Kidney (tissue), 13 donors: ENCODE measurements at regions not wholly inside any gene's neighbourhood (a gene's known extent, or its start where the extent isn't known, plus 50 kb on each side); places are given as distances from the start of the nearest gene placed in this dataset.

ENCODE experiments used
- DNase-seq, 5 donors: peaks; one replicate each; pipeline ENCODE4 v3.0.0-alpha.2; 2013 to 2020
- FAIRE-seq: peaks from 2 replicates; lab custom pipeline; 2012; peaks lifted over from hg19 to GRCh38; lab: Jason Lieb, UNC
- H3K27ac ChIP-seq, 2 donors: one replicate each; pipeline ENCODE4 v1.7.0; 2013; ENCODE audit warnings: low read depth in 2 of 2, low read length in 2 of 2, inconsistent platforms in 1 of 2
- H3K27me3 ChIP-seq: one replicate; pipeline ENCODE4 v1.7.1; 2013; ENCODE audit warnings: low read length, inconsistent platforms; ENCODE audit not compliant: control insufficient read depth, insufficient read depth
- H3K36me3 ChIP-seq, 3 donors: one replicate each; pipeline versions ENCODE4 v1.7.0 to v1.7.1; 2013; ENCODE audit warnings: low read length in 3 of 3, control low read depth in 1 of 3, inconsistent platforms in 1 of 3; ENCODE audit not compliant: insufficient read depth in 3 of 3, control insufficient read depth in 2 of 3
- H3K4me1 ChIP-seq, 3 donors: one replicate each; pipeline versions ENCODE4 v1.7.0 to v1.7.1; 2013; ENCODE audit warnings: low read length in 3 of 3, inconsistent platforms in 1 of 3, low read depth in 1 of 3; ENCODE audit not compliant: control insufficient read depth in 2 of 3, insufficient read depth in 2 of 3
- H3K4me3 ChIP-seq, 3 donors: one replicate each; pipeline versions ENCODE4 v1.7.0 to v1.8.1; 2013; ENCODE audit warnings: low read length in 3 of 3, control low read depth in 1 of 3, inconsistent platforms in 1 of 3
- H3K9ac ChIP-seq, 3 donors: one replicate each; pipeline versions ENCODE4 v1.7.0 to v1.7.1; 2013; ENCODE audit warnings: low read length in 3 of 3, control low read depth in 1 of 3, inconsistent platforms in 1 of 3
- H3K9me3 ChIP-seq, 3 donors: one replicate each; pipeline versions ENCODE4 v1.7.0 to v1.7.1; 2013; ENCODE audit warnings: low read length in 3 of 3, control low read depth in 1 of 3, inconsistent platforms in 1 of 3; ENCODE audit not compliant: control insufficient read depth in 2 of 3, insufficient read depth in 1 of 3
- intact Hi-C: fragments of 100-400 bp; cut with DNase I; formaldehyde crosslinking; loops from one replicate; pipeline ENCODE4 v1.11.1; 2022
- TF ChIP-seq, protein P1 (sequence below): IDR thresholded peaks from 3 replicates; pipeline ENCODE4 v1.5.1; 2012; ENCODE audit warnings: mild to moderate bottlenecking, moderate library complexity, borderline replicate concordance; ENCODE audit not compliant: insufficient read depth; ENCODE audit errors: extremely low read depth
- donor health status: control.
- donor health status: control.
- donor health status: control.
- donor health status: control.
- donor health status: control.
- donor health status: DM: yes; HTN: yes; CAD: no.
- donor health status: Normal renal cell carcinoma (clear cell type).

DNA sequence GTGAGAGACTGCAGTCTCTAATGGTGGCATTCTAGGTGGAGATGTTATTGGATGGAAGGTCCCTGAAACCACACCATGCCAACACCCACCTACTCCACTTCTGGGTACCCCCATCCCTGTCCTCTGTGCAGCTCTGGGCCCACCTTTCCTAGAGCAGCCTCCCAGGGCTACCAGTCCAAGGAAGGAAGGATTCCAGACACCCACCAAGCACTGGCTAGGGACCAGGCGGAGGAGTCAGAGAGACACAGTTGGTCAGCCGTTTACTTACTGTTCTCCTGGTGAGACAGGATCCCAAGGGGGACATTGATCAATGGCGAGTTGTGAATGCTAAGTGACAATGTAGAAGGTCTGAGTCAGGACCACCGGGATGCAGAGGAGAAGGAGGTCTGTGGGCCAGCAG is 151.6 kb downstream of the TTC32 start:
- Histone ChIP-seq H3K27me3 (no peaks in the 10 kb centered on the region), H3K4me3 (no peak overlapping the region), H3K27ac (no peak overlapping the region), H3K9ac (no peak overlapping the region), H3K36me3 (no peaks in the 10 kb centered on the region), H3K4me1 (no peaks in the 10 kb centered on the region), H3K9me3 (no peaks in the 10 kb centered on the region)
- TF ChIP-seq, protein P1, sequence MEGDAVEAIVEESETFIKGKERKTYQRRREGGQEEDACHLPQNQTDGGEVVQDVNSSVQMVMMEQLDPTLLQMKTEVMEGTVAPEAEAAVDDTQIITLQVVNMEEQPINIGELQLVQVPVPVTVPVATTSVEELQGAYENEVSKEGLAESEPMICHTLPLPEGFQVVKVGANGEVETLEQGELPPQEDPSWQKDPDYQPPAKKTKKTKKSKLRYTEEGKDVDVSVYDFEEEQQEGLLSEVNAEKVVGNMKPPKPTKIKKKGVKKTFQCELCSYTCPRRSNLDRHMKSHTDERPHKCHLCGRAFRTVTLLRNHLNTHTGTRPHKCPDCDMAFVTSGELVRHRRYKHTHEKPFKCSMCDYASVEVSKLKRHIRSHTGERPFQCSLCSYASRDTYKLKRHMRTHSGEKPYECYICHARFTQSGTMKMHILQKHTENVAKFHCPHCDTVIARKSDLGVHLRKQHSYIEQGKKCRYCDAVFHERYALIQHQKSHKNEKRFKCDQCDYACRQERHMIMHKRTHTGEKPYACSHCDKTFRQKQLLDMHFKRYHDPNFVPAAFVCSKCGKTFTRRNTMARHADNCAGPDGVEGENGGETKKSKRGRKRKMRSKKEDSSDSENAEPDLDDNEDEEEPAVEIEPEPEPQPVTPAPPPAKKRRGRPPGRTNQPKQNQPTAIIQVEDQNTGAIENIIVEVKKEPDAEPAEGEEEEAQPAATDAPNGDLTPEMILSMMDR, result no peak
- no peak for DNase-seq
- intact Hi-C loops, result no loop called here
- FAIRE-seq, result no peak

DNA sequence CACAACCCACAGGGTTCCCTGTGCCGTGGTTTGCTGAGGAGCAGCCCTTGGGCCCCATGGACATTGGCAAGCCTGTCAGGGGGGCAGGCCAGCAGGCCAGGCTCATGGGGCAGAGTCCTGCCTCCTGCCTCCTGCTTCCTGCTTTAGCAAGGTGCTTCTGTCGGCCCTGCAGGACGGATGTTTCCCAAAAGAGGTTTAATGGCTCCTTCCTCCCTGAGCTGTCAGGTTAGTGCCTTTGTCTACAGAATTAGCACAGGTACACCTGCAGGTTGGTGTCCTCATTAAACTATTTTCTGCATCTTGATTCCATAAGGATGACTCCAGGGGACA is 152.3 kb downstream of the TTC32 start:
- FAIRE-seq, result no peak
- TF ChIP-seq, protein P1, result no peak
- H3K9ac ChIP-seq, result no peak overlapping the region
- no peaks in the 10 kb centered on the region for H3K4me1 ChIP-seq
- no peak overlapping the region for H3K27ac ChIP-seq
- intact Hi-C loops, result no loop called here
- no peaks in the 10 kb centered on the region for H3K9me3 ChIP-seq
- no peaks in the 10 kb centered on the region for H3K36me3 ChIP-seq
- H3K4me3 ChIP-seq, result no peak overlapping the region
- no peaks in the 10 kb centered on the region for H3K27me3 ChIP-seq
- DNase-seq, result no peak

DNA sequence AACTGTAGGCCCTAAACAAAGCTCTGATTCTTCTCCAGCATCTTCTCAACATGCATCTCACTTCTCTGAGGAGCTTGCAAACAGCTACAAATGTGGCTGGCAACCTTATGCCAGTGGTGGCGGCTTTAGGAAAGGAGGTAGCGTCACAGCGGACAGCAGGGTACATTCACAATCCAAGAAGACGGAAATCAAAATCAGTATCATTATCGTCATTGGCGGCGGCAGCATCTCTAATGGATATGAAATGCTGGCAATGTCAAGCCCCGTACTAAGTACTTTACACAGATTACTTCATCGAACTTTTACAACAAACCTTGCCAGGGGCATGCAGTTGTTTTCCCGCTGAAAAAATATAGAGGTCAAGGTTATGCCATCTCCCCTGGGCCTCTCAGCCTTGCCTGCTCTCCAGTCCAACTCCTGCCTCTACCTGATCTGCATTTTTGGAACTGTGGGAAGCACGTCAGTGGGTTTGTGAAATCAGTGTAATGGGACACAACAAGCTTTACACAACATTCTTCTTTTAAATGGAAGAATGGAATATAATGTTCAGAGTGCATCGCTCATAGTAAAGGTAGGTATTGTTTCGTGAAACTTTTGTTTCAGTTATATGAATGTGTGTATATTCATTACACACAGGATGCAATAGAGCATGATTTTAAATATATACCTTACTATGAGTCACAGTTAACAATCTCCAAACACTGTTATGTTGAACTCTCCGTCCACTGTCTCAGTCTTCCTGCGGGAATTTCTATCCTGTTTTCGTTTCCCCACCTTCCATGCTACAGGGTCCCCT is 152.9 kb downstream of the TTC32 start:
- H3K36me3 ChIP-seq, result no peaks in the 10 kb centered on the region
- FAIRE-seq (no peak), DNase-seq (no peak)
- H3K4me3 ChIP-seq, result no peak overlapping the region
- no peaks in the 10 kb centered on the region for H3K9me3 ChIP-seq
- no peaks in the 10 kb centered on the region for H3K4me1 ChIP-seq
- no peak overlapping the region for H3K27ac ChIP-seq
- no peak overlapping the region for H3K9ac ChIP-seq
- intact Hi-C loops, result no loop called here
- TF ChIP-seq, protein P1, result no peak
- H3K27me3 ChIP-seq, result no peaks in the 10 kb centered on the region

DNA sequence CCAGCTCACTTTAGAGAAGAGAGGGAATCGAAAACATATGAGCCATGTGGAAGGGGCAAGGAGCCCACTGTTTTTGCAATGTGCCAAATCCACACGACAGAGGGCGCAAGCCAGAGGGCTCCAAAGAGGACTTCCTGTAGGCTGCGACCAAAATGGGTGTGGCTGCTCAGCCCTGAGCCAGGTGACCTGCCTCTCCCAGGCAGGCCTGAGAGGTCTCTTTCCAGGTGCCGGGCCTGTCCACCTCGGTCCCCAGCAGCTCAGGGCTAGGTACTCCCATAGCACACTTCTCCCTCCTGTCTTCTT is 153.8 kb downstream of the TTC32 start:
- FAIRE-seq (no peak), DNase-seq (no peak)
- TF ChIP-seq, protein P1, result no peak
- H3K36me3 ChIP-seq, result no peaks in the 10 kb centered on the region
- no peak overlapping the region for H3K27ac ChIP-seq
- no peaks in the 10 kb centered on the region for H3K27me3 ChIP-seq
- intact Hi-C loops, result no loop called here
- H3K4me3 ChIP-seq, result no peak overlapping the region
- no peak overlapping the region for H3K9ac ChIP-seq
- H3K9me3 ChIP-seq, result no peaks in the 10 kb centered on the region
- no peaks in the 10 kb centered on the region for H3K4me1 ChIP-seq
